SH-SY5Y (cell line): ENCODE measurements at regions not wholly inside any gene's neighbourhood (a gene's known extent, or its start where the extent isn't known, plus 50 kb on each side); places are given as distances from the start of the nearest gene placed in this dataset.
A peak's percentile ranks its signal among the peaks of the same experiment; 100 is the strongest.

Experiments
- GATA2 ChIP-seq: IDR thresholded peaks from 2 replicates; pipeline ENCODE4 v1.6.1; 2011; ENCODE audit warnings: mild to moderate bottlenecking, low read depth, low read length
- GATA3 ChIP-seq: IDR thresholded peaks from 2 replicates; pipeline ENCODE4 v1.6.1; 2011; ENCODE audit warnings: low read depth, mild to moderate bottlenecking, low read length, moderate library complexity

- TF ChIP-seq GATA3 (no peak), GATA2 (no peak)
Observed at GRCh38 chr9:118991366-118992285, 377.6 kb downstream of the BRINP1 start.

GRCh38 chr9:118992813-118993794, 376.1 kb downstream of the BRINP1 start:
- no peak for TF ChIP-seq GATA3

DNA sequence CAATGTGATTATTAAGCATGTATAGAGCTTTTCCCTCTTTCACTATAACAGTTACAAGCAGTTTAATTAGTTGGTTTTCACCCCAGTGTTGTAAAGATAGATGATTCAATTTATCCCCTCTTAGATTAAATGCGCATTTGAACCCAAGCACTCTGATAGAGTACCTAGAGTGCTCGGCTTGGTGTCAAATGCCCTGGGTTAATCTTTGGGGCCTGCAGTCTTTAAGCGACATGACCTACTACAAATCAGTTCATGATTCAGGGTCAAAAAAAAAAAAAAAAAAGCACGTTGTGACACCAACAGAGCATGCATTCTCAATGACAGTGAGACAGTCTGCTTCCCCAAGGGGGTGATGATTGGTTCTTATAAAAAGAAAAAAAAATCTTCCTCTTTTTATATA, 375.3 kb downstream of the BRINP1 start:
- TF ChIP-seq GATA3 = no peak

DNA sequence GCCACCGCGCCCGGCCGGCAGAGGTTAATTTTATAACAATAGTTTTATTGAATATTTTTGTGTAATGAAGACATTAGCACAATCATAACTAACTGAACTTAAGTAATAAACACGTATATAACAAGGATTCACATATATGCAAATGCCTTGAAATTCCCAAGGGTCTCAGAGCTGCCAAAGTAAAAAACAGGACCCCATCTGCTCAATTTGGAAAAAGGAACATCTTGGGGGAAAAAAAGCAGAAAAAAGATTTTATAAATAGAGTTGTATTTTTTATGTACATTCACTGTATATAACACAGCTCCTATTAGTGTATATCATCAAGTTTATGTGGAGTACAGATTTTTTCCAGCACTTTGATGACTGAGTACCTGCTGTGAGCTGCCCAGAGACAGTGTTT, 366.7 kb downstream of the BRINP1 start:
- no peak for TF ChIP-seq GATA2
- TF ChIP-seq GATA3 = no peak

GRCh38 chr9:119003201-119003611, 366.0 kb downstream of the BRINP1 start:
- TF ChIP-seq GATA2 (no peak), GATA3 (no peak)

DNA sequence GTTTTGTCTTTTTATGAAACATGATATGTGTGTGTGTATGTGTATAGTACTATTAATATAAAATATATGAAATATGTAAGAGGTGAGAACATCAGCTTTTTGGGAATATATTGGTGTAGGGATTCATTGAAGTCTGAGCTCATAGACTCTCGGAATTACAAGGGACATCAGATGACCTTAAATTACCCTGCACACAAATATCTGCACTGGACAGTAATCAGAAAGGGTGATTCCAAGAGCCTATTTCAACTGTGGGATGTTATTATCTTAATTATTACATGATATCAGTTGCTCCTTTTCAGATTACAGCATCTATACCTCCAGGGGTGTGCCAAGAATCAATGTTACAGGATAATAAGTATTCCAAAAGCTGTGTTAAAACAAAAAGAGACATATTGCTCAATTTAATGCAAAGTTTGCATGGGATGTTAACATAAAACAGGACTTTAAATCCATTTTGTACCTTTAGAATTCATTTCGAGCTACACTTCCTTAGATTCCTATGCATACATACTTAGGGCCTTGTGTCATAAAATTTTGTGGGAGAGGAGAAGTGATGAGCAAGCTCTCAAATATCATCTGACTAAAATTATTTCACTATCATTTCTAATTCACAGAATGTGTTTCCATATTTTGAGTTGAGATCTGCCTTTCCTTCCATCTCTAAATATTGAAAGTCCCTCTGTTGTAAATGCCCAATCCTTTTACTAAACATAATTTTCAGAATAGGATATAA, 365.2 kb downstream of the BRINP1 start:
- TF ChIP-seq GATA2 = no peak
- no peak for TF ChIP-seq GATA3

- no peak for TF ChIP-seq GATA2
Observed at GRCh38 chr9:119004618-119004990, 364.6 kb downstream of the BRINP1 start.

DNA sequence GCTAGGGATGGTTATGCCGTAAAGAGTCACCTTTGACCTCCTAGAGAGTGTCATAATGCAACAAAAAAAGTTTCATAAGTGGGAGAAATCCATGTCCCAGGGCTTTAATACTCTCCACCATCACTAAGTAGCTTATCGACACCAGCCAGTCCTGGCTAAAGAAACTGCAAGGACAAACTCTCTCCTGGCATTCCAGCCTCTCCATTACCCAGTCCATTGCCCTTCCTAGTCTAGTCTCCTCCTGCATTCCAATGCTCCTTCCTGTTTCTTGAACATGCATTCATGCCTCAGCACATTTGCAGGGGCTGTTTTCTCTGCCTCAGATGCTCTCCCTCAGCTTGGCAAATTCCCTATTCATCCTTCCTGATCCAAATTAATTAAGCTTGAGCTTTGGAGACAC, 364.1 kb downstream of the BRINP1 start:
- no peak for TF ChIP-seq GATA2
- no peak for TF ChIP-seq GATA3

DNA sequence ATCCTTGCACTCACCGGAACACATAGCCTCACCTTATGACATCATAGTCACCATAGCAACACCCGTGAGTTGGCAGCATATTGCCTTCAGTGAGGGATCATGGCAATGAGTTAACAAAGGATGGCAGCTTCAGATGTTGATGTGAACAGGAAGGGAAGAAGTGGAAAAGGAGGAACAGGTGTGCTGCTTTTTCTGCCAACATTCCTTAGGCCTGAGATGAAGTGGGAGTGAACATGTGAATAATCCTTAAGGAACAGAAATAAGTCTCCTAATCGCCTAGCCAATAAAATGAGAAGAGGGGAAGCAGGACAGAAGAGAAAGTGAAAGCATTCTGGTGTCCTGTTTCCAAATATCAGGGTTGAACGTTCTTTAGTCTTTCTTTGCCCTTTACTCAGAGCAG, 360.0 kb downstream of the BRINP1 start:
- TF ChIP-seq GATA2 (no peak), GATA3 (no peak)

DNA sequence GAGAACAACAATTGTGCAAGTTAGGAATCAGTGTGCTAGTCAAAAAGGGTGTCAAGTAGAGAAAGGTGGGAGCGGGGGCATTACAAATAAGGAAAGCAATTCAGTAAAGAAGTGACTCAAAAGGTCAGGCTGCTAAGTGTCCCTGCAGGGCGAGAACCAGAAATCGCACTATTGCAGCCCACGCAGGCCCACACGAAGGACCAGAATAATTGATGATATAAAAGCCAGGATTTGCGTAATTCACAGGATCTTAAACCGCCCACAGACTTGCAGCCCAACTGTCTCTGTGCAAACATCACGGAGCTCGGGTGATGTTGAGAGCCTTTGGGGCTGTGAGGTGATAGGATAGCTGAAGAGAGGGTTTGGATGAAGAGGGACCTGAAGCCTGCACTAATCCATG, 349.0 kb downstream of the BRINP1 start:
- TF ChIP-seq GATA3 = no peak

- TF ChIP-seq GATA3 (no peak), GATA2 (no peak)
Observed at GRCh38 chr9:119020730-119021333, 348.4 kb downstream of the BRINP1 start.

GRCh38 chr9:119026120-119026519, 343.1 kb downstream of the BRINP1 start:
- TF ChIP-seq GATA3 = no peak
- TF ChIP-seq GATA2 = 0 out of 2 replicates have a peak, but pooled peaks have one; percentile 9

GRCh38 chr9:119027901-119028699, 341.1 kb downstream of the BRINP1 start:
- TF ChIP-seq GATA3 (no peak), GATA2 (no peak)

DNA sequence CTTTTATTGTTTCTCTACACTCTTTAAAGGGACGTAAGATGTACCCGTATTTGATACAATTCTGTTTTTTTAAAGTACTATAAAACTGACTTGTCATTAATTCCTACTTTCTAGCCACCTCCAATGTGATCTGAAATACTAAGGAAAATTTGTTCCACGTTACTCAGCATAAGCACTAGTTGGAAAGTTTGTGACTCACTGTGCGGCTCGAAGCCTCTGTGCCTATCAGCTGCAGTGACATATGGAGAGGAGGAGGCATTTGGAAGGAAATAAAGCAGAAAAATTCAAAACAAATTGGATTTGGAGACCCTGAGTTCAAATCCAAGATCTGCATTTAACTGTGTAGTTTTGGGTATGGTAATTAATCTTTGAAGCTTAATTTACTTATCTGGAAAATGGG, 339.3 kb downstream of the BRINP1 start:
- TF ChIP-seq GATA3 (no peak), GATA2 (no peak)
